AG04449 (cell line): ENCODE measurements at regions not wholly inside any gene's neighbourhood (a gene's known extent, or its start where the extent isn't known, plus 50 kb on each side); places are given as distances from the start of the nearest gene placed in this dataset.

Source experiments
- CTCF ChIA-PET: fragments of 350-600 bp; formaldehyde crosslinking; extraction: SDS; loops from one replicate; lab custom pipeline; 2021; ENCODE audit warnings: antibody characterized with exemption; lab: Yijun Ruan, JAX
- POLR2A ChIA-PET: fragments of 400-600, 350-600 bp; formaldehyde crosslinking; extraction: SDS; loops from one replicate; lab custom pipeline; 2020; ENCODE audit warnings: antibody characterized with exemption, inconsistent platforms; lab: Yijun Ruan, JAX
- DNase-seq: peaks from one replicate; pipeline ENCODE4 v3.0.0-alpha.2; 2010; ENCODE audit warnings: low read depth, low spot score
- H3K4me3 ChIP-seq: 2 replicates; pipeline ENCODE4 v1.5.1; 2011; ENCODE audit warnings: low read depth, mild to moderate bottlenecking, control low read depth, low read length
- TF ChIP-seq, protein P1 (sequence below): IDR thresholded peaks from one replicate; pipeline ENCODE4 v1.5.1; 2011; ENCODE audit warnings: mild to moderate bottlenecking, moderate library complexity, low read length, control low read depth, inconsistent platforms; ENCODE audit not compliant: insufficient read depth; ENCODE audit errors: missing control alignments

DNA sequence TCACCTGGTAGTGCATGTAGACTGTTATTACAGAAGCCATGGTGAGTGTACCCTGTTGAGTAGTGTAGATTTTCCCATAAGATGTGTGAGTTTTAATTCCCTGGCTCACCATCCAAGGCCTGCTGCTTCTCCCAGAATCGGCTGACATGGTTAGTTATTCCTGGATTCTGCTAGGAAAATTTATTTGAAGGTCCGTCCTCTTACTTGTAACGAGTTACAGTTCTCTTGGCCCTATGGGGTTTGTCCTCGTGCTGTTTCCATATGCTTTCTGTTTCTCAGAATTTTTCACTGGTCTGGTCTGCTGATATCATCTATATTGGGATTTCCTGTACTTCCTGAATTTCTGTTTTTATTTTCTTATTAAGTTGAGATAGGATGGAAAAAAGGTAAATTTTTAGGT lies 423.3 kb upstream of the RGS6 start:
- POLR2A ChIA-PET, result no interaction called here
- no peak overlapping the region for H3K4me3 ChIP-seq
- TF ChIP-seq, protein P1, sequence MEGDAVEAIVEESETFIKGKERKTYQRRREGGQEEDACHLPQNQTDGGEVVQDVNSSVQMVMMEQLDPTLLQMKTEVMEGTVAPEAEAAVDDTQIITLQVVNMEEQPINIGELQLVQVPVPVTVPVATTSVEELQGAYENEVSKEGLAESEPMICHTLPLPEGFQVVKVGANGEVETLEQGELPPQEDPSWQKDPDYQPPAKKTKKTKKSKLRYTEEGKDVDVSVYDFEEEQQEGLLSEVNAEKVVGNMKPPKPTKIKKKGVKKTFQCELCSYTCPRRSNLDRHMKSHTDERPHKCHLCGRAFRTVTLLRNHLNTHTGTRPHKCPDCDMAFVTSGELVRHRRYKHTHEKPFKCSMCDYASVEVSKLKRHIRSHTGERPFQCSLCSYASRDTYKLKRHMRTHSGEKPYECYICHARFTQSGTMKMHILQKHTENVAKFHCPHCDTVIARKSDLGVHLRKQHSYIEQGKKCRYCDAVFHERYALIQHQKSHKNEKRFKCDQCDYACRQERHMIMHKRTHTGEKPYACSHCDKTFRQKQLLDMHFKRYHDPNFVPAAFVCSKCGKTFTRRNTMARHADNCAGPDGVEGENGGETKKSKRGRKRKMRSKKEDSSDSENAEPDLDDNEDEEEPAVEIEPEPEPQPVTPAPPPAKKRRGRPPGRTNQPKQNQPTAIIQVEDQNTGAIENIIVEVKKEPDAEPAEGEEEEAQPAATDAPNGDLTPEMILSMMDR, result no peak
- CTCF ChIA-PET, result interaction anchor here (1.6 kb wide), 1 partner anchor 11 kb away, joined by 5 read pairs; no protein-coding TSS in a partner anchor
- DNase-seq, result no peak

DNA sequence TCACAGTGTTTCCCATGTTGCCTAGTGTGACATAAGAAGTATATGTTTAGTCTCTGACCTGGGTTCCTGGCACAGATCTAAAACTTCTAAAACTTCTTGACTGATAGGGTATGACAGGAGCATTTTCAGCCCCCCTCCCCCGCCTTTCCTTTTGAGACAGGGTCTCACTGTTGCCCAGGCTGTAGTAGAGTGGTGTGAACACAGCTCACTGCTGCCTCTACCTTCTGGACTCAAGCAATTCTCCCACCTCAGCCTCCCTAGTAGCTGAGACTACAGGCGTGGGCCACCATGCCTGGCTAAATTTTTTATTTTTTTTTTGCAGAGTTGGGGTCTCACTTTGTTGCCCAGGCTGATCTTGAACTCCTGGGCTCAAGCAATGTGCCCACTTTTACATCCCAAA lies 421.1 kb upstream of the RGS6 start:
- CTCF ChIA-PET, result no interaction called here

DNA sequence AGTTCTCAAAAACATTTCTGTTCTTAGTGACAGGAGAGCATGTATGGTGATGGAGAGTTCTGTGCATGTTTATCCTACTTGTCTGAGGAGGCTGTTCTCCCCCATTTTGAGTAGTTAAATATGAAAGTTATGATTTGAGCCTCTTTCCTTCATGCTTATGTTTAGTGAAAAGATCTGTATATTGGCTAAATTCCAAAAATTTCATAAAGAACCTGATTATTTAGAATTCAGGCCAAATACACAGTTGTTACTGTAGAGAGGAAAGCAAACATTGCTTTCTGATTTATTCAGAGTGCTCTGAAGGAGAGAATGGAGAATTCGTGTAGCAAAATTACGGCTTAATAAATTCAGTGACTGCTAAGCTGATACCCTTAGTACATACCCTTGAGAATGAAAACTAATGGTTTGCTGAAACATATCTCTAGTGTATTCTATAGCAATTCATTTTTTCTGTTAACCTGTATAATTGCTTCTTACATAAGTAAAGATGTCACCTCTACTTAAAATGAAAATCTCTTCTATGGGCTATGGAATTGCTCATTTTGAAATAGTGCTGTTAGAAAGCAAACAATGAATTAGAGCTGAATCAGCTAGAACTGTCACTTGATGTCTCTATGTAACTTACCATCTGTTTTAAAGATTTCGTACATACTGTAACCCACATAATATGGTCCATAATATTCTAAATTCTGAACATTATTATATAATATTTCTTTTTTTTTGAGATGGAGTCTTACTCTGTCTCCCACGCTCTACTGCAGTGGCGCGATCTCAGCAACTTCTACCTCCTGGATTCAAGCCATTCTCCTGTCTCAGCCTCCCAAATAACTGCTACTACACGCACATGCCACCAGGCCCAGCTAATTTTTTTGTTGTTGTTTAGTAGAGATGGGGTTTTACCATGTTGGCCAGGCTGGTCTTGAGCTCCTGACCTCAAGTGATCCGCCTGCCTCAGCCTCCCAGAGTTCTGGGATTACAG lies 417.0 kb upstream of the RGS6 start:
- CTCF ChIA-PET, result no interaction called here
- POLR2A ChIA-PET, result interaction anchor here (0.5 kb wide), 1 partner anchor 143 kb away, joined by 3 read pairs; no protein-coding TSS in a partner anchor
- no peak for DNase-seq
- TF ChIP-seq, protein P1, result no peak
- H3K4me3 ChIP-seq, result no peak overlapping the region

More for the DNA sequence above, 421.1 kb upstream of the RGS6 start:
- no peak overlapping the region for H3K4me3 ChIP-seq
- DNase-seq, result no peak
- POLR2A ChIA-PET, result no interaction called here
- TF ChIP-seq, protein P1, result no peak

DNA sequence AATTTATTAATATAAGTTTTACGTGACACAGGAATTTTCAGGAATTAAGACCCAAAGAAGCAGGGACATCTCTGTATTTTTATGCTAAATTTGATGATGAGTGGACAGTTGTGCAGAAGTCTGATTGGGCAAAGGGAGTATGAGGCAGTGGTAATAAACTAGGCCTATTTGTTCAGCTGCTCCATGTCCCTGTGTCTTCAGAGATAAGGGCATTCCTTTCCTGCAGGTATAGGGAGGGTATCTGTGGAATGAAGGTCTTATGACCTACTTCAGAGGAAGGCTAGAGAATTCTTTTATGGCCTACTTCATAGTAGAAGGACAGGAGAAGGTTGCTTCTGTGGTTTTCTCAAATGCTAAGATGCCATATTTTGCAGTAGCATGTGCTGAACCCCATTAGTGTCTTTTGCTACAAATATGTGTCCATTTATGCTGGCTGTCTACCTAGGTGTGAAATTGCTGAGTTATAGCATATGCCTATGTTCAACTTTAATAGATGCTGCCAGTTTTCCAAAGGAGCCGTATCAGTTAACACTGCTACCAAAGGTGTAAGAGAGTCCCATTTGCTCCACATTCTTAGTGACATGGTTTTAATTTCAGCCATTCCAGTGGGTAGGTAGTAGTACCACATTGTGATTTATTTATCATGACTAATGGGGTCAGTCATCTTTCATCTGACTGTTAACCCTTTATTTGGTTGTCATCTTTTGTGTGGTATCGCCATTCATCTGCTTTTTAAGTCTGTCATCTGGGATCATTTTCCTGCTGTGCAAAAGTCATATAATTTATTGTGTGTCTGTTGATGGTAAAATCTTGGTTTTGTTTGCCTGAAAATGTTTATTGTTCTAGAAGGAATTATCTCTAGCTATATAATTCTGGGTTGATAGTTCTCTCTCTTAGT lies 410.7 kb upstream of the RGS6 start:
- CTCF ChIA-PET, result interaction anchor here (0.8 to 0.9 kb wide), 2 partner anchors 65 to 355 kb away, joined by 3 read pairs; no protein-coding TSS in a partner anchor
- no peak overlapping the region for H3K4me3 ChIP-seq
- TF ChIP-seq, protein P1, result no peak
- no peak for DNase-seq
- POLR2A ChIA-PET, result no interaction called here

DNA sequence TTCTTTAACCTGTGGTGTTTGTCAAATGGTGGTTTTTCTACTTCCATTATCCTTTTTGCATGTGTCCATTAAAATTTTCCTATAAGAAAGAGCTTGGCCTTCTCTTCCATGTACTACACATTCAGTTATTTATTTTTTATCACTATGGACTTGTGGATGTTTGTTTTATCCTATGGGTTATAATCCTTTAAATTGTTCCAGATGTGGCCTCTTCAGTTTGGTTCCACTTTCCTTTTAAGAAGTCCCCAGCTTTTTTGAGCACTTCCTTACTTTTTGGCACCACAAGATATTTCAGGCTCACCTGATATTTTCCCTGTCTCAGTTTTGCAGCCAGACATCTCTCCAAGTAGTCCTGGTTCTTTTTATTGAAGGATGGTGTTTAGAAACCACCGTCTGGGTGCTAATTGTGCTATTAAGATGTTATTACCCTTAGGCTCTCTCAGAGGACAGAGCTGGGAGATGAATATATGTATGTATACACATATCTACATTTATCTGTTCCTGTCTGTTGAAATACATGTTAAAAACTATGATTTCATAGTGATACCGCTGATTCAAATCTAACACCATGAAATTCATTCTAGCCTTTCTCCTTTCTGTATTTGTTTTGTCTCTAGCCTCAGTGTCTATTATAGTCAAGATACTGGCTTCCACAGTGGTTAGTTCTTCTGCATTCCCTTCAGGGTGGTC lies 408.5 kb upstream of the RGS6 start:
- H3K4me3 ChIP-seq, result no peak overlapping the region
- CTCF ChIA-PET, result interaction anchor here (0.8 to 2.7 kb wide), 2 partner anchors 12 to 229 kb away, joined by 3 to 7 read pairs; no protein-coding TSS in a partner anchor
- TF ChIP-seq, protein P1, result no peak
- POLR2A ChIA-PET, result no interaction called here
- DNase-seq, result no peak
